Sigmoid colon (tissue), 4 donors: ENCODE measurements at regions not wholly inside any gene's neighbourhood (a gene's known extent, or its start where the extent isn't known, plus 50 kb on each side); places are given as distances from the start of the nearest gene placed in this dataset.

Experiments used
- CTCF ChIP-seq, 4 experiments: fragments of 450-650 bp in 3 of 4; fragments of 200-600 bp in 1 of 4; IDR thresholded peaks; one replicate each; pipeline ENCODE4 v1.5.1; 2016 to 2019; ENCODE audit warnings: antibody characterized with exemption in 4 of 4, mild to moderate bottlenecking in 3 of 4, moderate library complexity in 2 of 4
- POLR2AphosphoS5 ChIP-seq, 4 donors: sonication (generic); formaldehyde crosslinking; IDR thresholded peaks; one replicate each; pipeline ENCODE4 v1.6.1; 2017; ENCODE audit warnings: antibody characterized with exemption in 4 of 4

- no peak for TF ChIP-seq CTCF (IDR thresholded peaks at IDR 0.05)
- no peak for TF ChIP-seq POLR2AphosphoS5 (IDR thresholded peaks at IDR 0.05)
Measured at GRCh38 chr2:65943099-65943786, 491.7 kb upstream of the MEIS1 start.
